ENCODE measurements at regions not wholly inside any gene's neighbourhood (a gene's known extent, or its start where the extent isn't known, plus 50 kb on each side); places are given as distances from the start of the nearest gene placed in this dataset.

GRCh38 chr3:76646921-76647562 is 392.9 kb upstream of the ROBO2 start:
- TF ChIP-seq TCF12 (IDR thresholded peaks at IDR 0.05; ENCODE audit: low read depth) (no peak), EP300 (IDR thresholded peaks at IDR 0.05; ENCODE audit: borderline replicate concordance) (no peak), NFIC (IDR thresholded peaks at IDR 0.05) (no peak)
